A673 (cell line): ENCODE measurements at regions not wholly inside any gene's neighbourhood (a gene's known extent, or its start where the extent isn't known, plus 50 kb on each side); places are given as distances from the start of the nearest gene placed in this dataset.

Experiments used
- CTCF ChIP-seq: fragments of 300-800, 200-600 bp; sonication (generic); conservative IDR thresholded peaks from 2 replicates; pipeline ENCODE4 v1.5.1; 2017; ENCODE audit warnings: low read depth, mild to moderate bottlenecking, antibody characterized with exemption, low read length, moderate library complexity, mixed read lengths
- EZH2 ChIP-seq: fragments of 200-600 bp; sonication (generic); IDR thresholded peaks from 2 replicates; pipeline ENCODE4 v1.6.1; 2017; ENCODE audit warnings: borderline replicate concordance, low read depth, mild to moderate bottlenecking, mixed read lengths, antibody characterized with exemption, low read length; ENCODE audit not compliant: poor library complexity, severe bottlenecking

GRCh38 chr12:17478908-17479673 lies 610.9 kb downstream of the RERGL start:
- TF ChIP-seq CTCF (no peak), EZH2 (no peak)
